Mesenchymal stem cell (in vitro differentiated cells and primary cell): ENCODE measurements at regions not wholly inside any gene's neighbourhood (a gene's known extent, or its start where the extent isn't known, plus 50 kb on each side); places are given as distances from the start of the nearest gene placed in this dataset.
A peak's percentile ranks its signal among the peaks of the same experiment; 100 is the strongest.

Experiments
- DNase-seq: peaks from one replicate; pipeline ENCODE4 v3.0.0-alpha.2; 2013
- H2AFZ ChIP-seq: one replicate; pipeline ENCODE4 v1.6.1; 2013; ENCODE audit warnings: low read depth, mild to moderate bottlenecking, control low read depth, inconsistent platforms, low read length, moderate library complexity
- H2AK5ac ChIP-seq: 2 replicates; pipeline ENCODE4 v1.6.1; 2013; ENCODE audit warnings: low read length, moderate library complexity, mild to moderate bottlenecking, inconsistent platforms; ENCODE audit not compliant: severe bottlenecking
- H2BK120ac ChIP-seq: one replicate; pipeline ENCODE4 v1.6.1; 2013; ENCODE audit warnings: low read depth, mild to moderate bottlenecking, inconsistent platforms, low read length, moderate library complexity
- H2BK12ac ChIP-seq, 2 experiments: one replicate each; pipeline ENCODE4 v1.6.1; 2013; ENCODE audit warnings: inconsistent platforms in 2 of 2, low read length in 2 of 2, mild to moderate bottlenecking in 2 of 2, moderate library complexity in 2 of 2, control low read depth in 1 of 2
- H2BK15ac ChIP-seq: one replicate; pipeline ENCODE4 v1.6.1; 2013; ENCODE audit warnings: mild to moderate bottlenecking, low read depth, inconsistent platforms; ENCODE audit not compliant: poor library complexity, severe bottlenecking
- H2BK5ac ChIP-seq: 2 replicates; pipeline ENCODE4 v1.6.1; 2013; ENCODE audit warnings: low read depth, mild to moderate bottlenecking, low read length, control low read depth, inconsistent platforms; ENCODE audit not compliant: poor library complexity, severe bottlenecking
- H3K14ac ChIP-seq, 2 experiments: one replicate each; pipeline ENCODE4 v1.6.1; 2013; ENCODE audit warnings: inconsistent platforms in 2 of 2, low read length in 2 of 2, control low read depth in 1 of 2, mild to moderate bottlenecking in 1 of 2, moderate library complexity in 1 of 2
- H3K18ac ChIP-seq, 2 experiments: one replicate each; pipeline ENCODE4 v1.6.1; 2013; ENCODE audit warnings: inconsistent platforms in 2 of 2, low read length in 2 of 2, control low read depth in 1 of 2, low read depth in 1 of 2, mild to moderate bottlenecking in 1 of 2
- H3K23ac ChIP-seq, 2 experiments: one replicate each; pipeline ENCODE4 v1.6.1; 2013; ENCODE audit warnings: inconsistent platforms in 2 of 2, low read length in 2 of 2, mild to moderate bottlenecking in 2 of 2, moderate library complexity in 2 of 2, control low read depth in 1 of 2
- H3K27ac ChIP-seq: 2 replicates; pipeline ENCODE4 v1.5.1; 2013; ENCODE audit warnings: mild to moderate bottlenecking, moderate library complexity, low read length, control low read depth, inconsistent platforms; ENCODE audit not compliant: poor library complexity, severe bottlenecking
- H3K27me3 ChIP-seq, 2 experiments: 2 replicates each; pipeline versions ENCODE4 v1.6.1 to v1.7.0; 2013; ENCODE audit warnings: low read length in 2 of 2, mild to moderate bottlenecking in 2 of 2, moderate library complexity in 2 of 2, control low read depth in 1 of 2, inconsistent platforms in 1 of 2; ENCODE audit not compliant: control insufficient read depth in 1 of 2, insufficient read depth in 1 of 2
- H3K36me3 ChIP-seq, 2 experiments: 2 replicates each; pipeline versions ENCODE4 v1.6.1 to v1.7.0; 2013; ENCODE audit warnings: low read length in 2 of 2, control low read depth in 1 of 2, inconsistent platforms in 1 of 2, low read depth in 1 of 2, mild to moderate bottlenecking in 1 of 2; ENCODE audit not compliant: insufficient read depth in 2 of 2, control insufficient read depth in 1 of 2
- H3K4ac ChIP-seq, 2 experiments: one replicate each; pipeline ENCODE4 v1.6.1; 2013; ENCODE audit warnings: inconsistent platforms in 2 of 2, low read length in 2 of 2, mild to moderate bottlenecking in 2 of 2, moderate library complexity in 2 of 2, control low read depth in 1 of 2, low read depth in 1 of 2
- H3K4me1 ChIP-seq: 2 replicates; pipeline ENCODE4 v1.6.1; 2013; ENCODE audit warnings: low read depth, low read length, control low read depth; ENCODE audit not compliant: control insufficient read depth, insufficient read depth
- H3K4me2 ChIP-seq: 2 replicates; pipeline ENCODE4 v1.6.1; 2013; ENCODE audit warnings: low read length, mild to moderate bottlenecking, inconsistent platforms; ENCODE audit not compliant: poor library complexity, severe bottlenecking
- H3K4me3 ChIP-seq, 2 experiments: 2 replicates each; pipeline versions ENCODE4 v1.5.1 to v1.7.0; 2013; ENCODE audit warnings: low read length in 2 of 2, mild to moderate bottlenecking in 2 of 2, control low read depth in 1 of 2, low read depth in 1 of 2; ENCODE audit not compliant: insufficient read depth in 1 of 2
- H3K79me1 ChIP-seq: replicated peaks from 2 replicates; pipeline ENCODE4 v1.6.1; 2013; ENCODE audit warnings: mild to moderate bottlenecking, control low read depth, low read length, inconsistent platforms; ENCODE audit not compliant: poor library complexity, severe bottlenecking
- H3K9ac ChIP-seq: 2 replicates; pipeline ENCODE4 v1.7.0; 2013; ENCODE audit warnings: mild to moderate bottlenecking, low read length, moderate library complexity
- H3K9me3 ChIP-seq: 2 replicates; pipeline ENCODE4 v1.7.0; 2013; ENCODE audit warnings: mild to moderate bottlenecking, low read length; ENCODE audit not compliant: control insufficient read depth
- H4K8ac ChIP-seq: one replicate; pipeline ENCODE4 v1.6.1; 2013; ENCODE audit warnings: inconsistent platforms, mild to moderate bottlenecking, low read length, moderate library complexity
- H4K91ac ChIP-seq: one replicate; pipeline ENCODE4 v1.6.1; 2013; ENCODE audit warnings: mild to moderate bottlenecking, low read length, inconsistent platforms
- WGBS: methylation state at CpG from one replicate; pipeline ENCODE4 v1.1.7; 2013; ENCODE audit warnings: mixed read lengths; 5-methylcytosine and 5-hydroxymethylcytosine counted together

GRCh38 chr4:67397031-67397430 is 148.3 kb downstream of the CENPC start:
- Histone ChIP-seq H3K4me2 (no peak overlapping the region), H3K4me3 (no peak overlapping the region), H2BK12ac (no peak overlapping the region), H3K27ac (no peak overlapping the region), H3K79me1 (no peaks in the 10 kb centered on the region), H2BK5ac (no peak overlapping the region), H3K14ac (no peak overlapping the region), H2AFZ (no peak overlapping the region), H3K23ac (no peak overlapping the region), H4K91ac (no peak overlapping the region), H3K27me3 (peaks cover 0 to 5% of the 10 kb centered on the region in 2 experiments), H3K4ac (no peak overlapping the region), H2AK5ac (no peak overlapping the region), H3K9me3 (no peaks in the 10 kb centered on the region), H4K8ac (no peak overlapping the region), H3K9ac (no peak overlapping the region), H2BK120ac (no peak overlapping the region), H2BK15ac (no peak overlapping the region), H3K18ac (no peak overlapping the region), H3K4me1 (no peaks in the 10 kb centered on the region), H3K36me3 (no peaks in the 10 kb centered on the region)
- 87% methylated on average over 3 of the region's 5 CpGs for WGBS
- no peak for DNase-seq

GRCh38 chr4:67396008-67396407 is 149.3 kb downstream of the CENPC start:
- no CpG with 5 or more reads among the region's 2 CpGs for WGBS
- no peak overlapping the region for H3K4me3 ChIP-seq
- H3K27ac ChIP-seq = no peak overlapping the region
- H2BK120ac ChIP-seq = no peak overlapping the region
- H2BK5ac ChIP-seq = no peak overlapping the region
- H3K18ac ChIP-seq = no peak overlapping the region
- peaks cover 4 to 10% of the 10 kb centered on the region in 2 experiments for H3K27me3 ChIP-seq
- no peak overlapping the region for H2AFZ ChIP-seq
- H3K9me3 ChIP-seq = no peaks in the 10 kb centered on the region
- no peak overlapping the region for H4K91ac ChIP-seq
- H3K79me1 ChIP-seq = no peaks in the 10 kb centered on the region
- H2BK12ac ChIP-seq = no peak overlapping the region
- DNase-seq = no peak
- no peak overlapping the region for H2AK5ac ChIP-seq
- no peaks in the 10 kb centered on the region for H3K36me3 ChIP-seq
- H3K14ac ChIP-seq = no peak overlapping the region
- no peak overlapping the region for H3K23ac ChIP-seq
- no peak overlapping the region for H3K9ac ChIP-seq
- H3K4me1 ChIP-seq = no peaks in the 10 kb centered on the region
- no peak overlapping the region for H2BK15ac ChIP-seq
- no peak overlapping the region for H3K4ac ChIP-seq
- no peak overlapping the region for H4K8ac ChIP-seq
- H3K4me2 ChIP-seq = no peak overlapping the region

GRCh38 chr4:67394879-67395278 is 150.4 kb downstream of the CENPC start:
- no peak overlapping the region for H3K9ac ChIP-seq
- H4K8ac ChIP-seq = no peak overlapping the region
- no peak overlapping the region for H3K4me2 ChIP-seq
- no peak overlapping the region for H3K4me3 ChIP-seq
- no peak overlapping the region for H2BK120ac ChIP-seq
- H2BK15ac ChIP-seq = no peak overlapping the region
- no peaks in the 10 kb centered on the region for H3K36me3 ChIP-seq
- no peaks in the 10 kb centered on the region for H3K79me1 ChIP-seq
- no peak overlapping the region for H3K23ac ChIP-seq
- H3K27me3 ChIP-seq = peaks cover 4 to 10% of the 10 kb centered on the region in 2 experiments
- H2AK5ac ChIP-seq = no peak overlapping the region
- no peak overlapping the region for H4K91ac ChIP-seq
- no peak overlapping the region for H2BK5ac ChIP-seq
- WGBS = 88% methylated on average over 3 of the region's 3 CpGs
- H3K4me1 ChIP-seq = no peaks in the 10 kb centered on the region
- H3K4ac ChIP-seq = no peak overlapping the region
- H3K9me3 ChIP-seq = no peaks in the 10 kb centered on the region
- DNase-seq = no peak
- H2AFZ ChIP-seq = no peak overlapping the region
- no peak overlapping the region for H2BK12ac ChIP-seq
- H3K14ac ChIP-seq = no peak overlapping the region
- no peak overlapping the region for H3K27ac ChIP-seq
- H3K18ac ChIP-seq = no peak overlapping the region

- H2AK5ac ChIP-seq = no peak overlapping the region
- no peaks in the 10 kb centered on the region for H3K4me1 ChIP-seq
- 100% methylated on average over 2 of the region's 3 CpGs for WGBS
- H3K18ac ChIP-seq = no peak overlapping the region
- no peak overlapping the region for H3K14ac ChIP-seq
- H3K36me3 ChIP-seq = no peaks in the 10 kb centered on the region
- no peak overlapping the region for H3K9ac ChIP-seq
- H3K27ac ChIP-seq = no peak overlapping the region
- H3K4me3 ChIP-seq = no peak overlapping the region
- no peak overlapping the region for H3K4me2 ChIP-seq
- peak; percentile 39 for DNase-seq
- H4K91ac ChIP-seq = no peak overlapping the region
- H3K23ac ChIP-seq = no peak overlapping the region
- H2BK15ac ChIP-seq = no peak overlapping the region
- no peak overlapping the region for H2AFZ ChIP-seq
- no peak overlapping the region for H3K4ac ChIP-seq
- no peak overlapping the region for H2BK5ac ChIP-seq
- no peak overlapping the region for H4K8ac ChIP-seq
- H3K27me3 ChIP-seq = peaks cover 4 to 10% of the 10 kb centered on the region in 2 experiments
- H2BK120ac ChIP-seq = no peak overlapping the region
- H3K9me3 ChIP-seq = no peaks in the 10 kb centered on the region
- H3K79me1 ChIP-seq = no peaks in the 10 kb centered on the region
- no peak overlapping the region for H2BK12ac ChIP-seq
Observed at GRCh38 chr4:67393699-67394281, 151.5 kb downstream of the CENPC start.
